Activated CD4-positive, alpha-beta T cell treated with anti-CD3 and anti-CD28 coated beads, Interleukin-2, amount 50 U/mL, for 1 hour (primary cell): ENCODE measurements at regions not wholly inside any gene's neighbourhood (a gene's known extent, or its start where the extent isn't known, plus 50 kb on each side); places are given as distances from the start of the nearest gene placed in this dataset.

Experiments used
- DNase-seq: peaks from one replicate; pipeline ENCODE4 v3.0.0-alpha.2; 2020

DNA sequence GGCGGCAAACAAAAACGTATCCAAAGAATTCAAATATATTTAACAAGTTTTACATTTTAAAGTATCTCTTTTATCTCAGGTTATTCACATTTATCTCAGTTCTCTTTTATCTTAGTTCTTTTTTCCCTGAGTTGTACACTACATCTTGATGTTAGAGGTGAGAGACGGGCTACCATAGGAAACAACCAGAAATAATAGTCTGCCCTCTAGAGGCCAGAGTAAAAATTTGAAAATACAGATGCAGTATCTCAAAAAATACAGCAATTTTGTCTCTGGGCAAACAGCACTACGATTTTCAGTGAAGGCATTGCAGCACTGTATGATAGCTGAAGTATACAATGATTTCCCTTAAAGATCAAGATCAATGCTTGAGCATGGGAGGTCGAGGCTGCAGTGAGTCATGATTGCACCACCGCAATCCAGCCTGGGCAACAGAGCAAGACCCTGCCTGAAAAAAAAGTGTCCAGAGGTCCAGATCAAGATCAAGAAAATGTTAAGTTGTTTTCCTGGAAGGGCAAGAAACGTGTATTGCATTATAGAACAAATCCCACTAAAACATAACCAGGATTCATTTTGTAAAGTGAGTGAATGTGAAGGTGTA lies 82.6 kb upstream of the ATP11B start:
- DNase-seq: no peak

DNA sequence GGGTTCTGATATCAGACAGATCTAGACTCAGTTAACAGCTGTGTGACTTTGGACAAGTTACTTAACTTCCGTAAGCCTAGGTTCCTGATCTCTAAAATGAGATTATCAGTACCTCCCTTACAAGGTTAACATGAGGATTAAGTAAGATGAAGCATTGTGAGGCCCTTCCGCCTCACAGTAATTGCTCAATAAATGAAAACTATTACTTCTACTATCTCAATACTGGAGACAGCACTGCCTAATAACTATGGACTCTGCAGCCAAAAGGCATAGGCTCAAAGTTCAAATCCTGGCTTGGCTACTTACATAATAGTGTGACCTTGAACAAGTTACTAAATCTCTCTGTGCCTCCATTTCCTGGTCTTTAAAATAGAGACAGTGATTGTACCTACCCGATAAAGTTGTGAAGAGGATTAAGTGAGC lies 82.0 kb upstream of the ATP11B start:
- DNase-seq: no peak

DNA sequence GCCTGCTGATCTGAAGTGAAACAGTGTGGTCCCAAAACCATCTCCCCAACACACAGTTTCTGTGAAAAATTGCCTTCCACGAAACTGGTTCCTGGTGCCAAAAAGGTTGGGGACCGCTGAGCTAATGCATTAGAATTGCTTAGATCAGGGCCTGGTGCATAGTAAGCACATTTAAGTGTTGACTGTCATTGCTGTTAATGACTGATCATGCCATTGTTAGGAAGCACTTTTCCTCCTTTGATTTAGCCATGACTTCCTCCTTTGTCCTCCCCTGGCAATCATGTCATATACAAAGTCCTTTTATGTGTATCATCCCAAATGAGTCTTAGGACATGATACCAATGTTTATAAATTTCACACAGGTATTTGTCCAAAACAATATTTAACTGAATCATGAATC lies 81.5 kb upstream of the ATP11B start:
- DNase-seq: no peak

DNA sequence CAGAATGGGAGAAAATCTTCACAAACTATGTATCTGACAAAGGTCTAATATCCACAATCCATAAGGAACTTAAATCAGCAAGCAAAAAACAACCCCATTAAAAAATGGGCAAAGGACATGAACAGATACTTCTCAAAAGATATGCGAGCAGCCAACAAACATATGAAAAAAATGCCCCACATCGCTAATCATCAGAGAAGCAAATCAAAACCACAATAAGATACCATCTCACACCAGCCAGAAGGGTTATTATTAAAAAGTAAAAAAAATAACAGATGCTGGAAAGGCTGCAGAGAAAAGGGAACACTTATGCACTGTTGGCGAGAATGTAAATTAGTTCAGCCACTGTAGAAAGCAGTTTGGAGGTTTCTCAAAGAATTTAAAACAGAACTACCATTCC lies 80.2 kb upstream of the ATP11B start:
- DNase-seq: no peak

DNA sequence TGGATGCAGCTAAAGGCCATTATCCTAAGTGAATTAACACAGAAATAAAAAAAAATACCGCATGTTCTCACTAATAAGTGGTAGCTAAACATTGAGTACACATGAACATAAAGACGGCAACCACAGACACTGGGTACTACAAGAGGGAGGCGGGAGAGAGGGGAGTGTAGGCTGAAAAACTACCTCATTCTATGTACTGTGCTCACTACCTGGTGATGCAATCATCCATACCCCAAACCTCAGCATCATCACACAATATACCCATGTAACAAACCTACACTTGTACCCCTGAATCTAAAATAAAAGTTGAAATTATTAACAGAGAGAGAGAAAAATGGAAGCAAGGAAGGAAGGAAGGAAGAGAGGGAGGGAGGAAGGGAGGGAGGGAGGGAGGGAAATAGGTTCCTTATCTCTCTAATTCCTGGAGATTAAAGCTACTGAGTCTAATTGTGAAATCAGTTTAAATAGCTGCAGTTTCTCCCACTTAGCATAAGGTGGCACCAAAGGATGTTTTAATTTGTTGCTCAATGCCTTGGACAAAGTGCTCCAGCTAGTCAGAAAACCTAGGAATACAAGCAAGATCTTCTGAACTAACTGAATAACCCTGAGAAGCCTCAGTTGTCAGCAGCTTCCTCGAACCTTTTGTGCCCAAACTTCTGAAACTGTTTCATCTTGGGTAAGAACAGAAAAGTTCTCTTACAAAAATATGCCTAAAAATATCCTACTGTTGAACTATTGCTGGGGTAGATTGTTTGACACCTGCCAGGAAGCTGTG lies 79.4 kb upstream of the ATP11B start:
- no peak for DNase-seq

DNA sequence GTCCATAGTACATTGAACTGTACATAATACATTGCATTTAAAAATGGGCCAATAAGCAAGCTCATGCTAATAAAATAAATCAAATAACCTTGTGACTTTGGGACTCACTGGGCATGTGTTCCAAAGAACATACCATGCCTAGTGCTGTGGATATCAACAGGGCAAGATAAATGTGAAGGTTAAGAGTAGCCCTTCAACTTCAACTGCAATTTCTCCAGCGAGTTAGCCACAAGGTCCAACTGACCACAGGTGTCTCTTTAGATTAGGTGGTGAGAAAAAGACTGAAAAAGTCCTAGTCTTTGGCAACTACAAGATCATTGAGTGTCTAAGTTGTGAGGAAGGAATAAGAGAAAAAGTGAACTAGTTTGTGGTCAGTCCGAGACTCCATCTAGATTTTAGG lies 78.3 kb upstream of the ATP11B start:
- no peak for DNase-seq

DNA sequence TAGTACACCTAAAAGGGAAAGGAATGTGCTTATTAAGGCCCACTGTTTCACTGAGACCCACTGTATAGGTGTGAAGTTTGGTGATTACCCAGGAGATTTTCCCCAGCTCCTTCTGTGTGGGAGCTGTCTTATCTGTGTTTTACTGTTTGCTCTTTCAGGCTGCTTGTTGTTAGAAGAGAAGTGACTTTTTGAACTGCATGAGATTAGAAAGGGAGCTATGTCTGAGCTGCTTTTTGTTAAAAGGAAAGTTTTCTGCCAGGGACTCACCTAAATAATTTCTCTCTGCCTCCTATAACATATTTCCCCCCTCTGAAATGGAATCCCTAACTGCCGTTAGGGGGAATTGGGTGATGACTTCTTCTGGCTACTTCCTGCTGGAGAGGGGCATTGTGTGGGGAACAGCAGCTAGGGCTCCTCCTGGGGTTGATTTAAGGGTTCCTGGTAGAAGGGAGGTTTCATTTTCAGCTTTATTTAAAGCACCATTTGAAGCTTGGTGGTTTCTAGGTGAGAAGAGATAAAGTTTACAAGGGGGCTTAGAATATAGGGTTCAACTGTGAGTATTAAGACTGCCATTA lies 77.1 kb upstream of the ATP11B start:
- no peak for DNase-seq

DNA sequence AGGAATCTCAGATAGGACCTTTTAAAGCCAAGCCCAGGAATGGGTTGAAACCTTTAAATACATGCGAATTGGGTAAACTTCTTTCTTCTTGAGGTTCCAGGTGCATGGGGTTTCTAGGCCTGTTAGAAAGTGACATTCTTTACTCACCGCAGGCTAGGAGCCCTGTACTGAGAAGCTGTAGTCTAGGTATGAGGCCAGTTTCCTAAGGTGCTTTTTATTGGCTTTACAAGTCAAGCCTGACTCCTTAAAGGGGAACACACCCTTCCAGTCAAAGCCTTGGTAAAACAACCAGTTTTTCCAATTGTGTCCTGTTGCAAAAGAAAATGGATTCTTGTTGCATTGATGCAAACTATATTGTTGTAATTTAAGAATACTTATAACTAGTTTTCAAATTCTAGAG lies 76.1 kb upstream of the ATP11B start:
- DNase-seq: no peak

DNA sequence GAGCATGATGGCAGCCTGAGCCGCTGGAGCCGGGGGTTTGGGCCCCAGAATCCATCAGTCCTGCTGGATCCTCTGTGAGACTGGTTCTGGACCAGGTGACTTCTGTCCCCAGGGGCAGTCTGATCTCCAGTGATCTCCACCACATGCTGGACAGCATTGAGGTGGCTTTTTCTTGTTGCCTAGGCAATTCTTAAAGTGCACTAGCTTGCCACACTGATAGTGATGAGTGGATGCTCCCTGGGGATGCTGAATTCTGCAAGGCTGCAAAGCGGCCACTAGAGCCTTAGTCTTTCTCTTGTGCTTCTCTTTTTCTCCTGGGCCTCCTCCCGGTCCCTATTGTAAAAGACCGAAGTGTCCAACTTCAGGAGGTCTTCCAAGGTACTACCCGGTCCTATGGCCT lies 70.4 kb upstream of the ATP11B start:
- no peak for DNase-seq

DNA sequence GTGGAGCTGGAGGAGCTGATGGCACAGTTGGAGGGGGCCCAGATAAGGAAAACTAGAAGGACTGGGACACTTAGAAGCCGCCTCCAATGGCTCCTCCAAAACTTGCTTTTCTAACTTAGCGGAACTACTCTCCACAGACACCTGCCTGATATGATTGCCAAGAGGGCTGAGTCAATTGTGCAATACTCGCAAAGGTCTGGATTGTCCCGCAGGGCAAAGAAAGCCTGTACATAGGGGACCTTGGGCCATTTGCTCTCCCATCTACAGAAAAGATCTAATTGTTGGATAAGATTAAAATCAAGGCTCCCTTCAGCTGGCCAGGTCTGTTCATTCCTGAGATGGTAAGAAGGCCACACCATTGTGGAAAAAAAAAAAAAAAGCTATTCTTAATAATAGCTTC lies 69.7 kb upstream of the ATP11B start:
- no peak for DNase-seq

DNA sequence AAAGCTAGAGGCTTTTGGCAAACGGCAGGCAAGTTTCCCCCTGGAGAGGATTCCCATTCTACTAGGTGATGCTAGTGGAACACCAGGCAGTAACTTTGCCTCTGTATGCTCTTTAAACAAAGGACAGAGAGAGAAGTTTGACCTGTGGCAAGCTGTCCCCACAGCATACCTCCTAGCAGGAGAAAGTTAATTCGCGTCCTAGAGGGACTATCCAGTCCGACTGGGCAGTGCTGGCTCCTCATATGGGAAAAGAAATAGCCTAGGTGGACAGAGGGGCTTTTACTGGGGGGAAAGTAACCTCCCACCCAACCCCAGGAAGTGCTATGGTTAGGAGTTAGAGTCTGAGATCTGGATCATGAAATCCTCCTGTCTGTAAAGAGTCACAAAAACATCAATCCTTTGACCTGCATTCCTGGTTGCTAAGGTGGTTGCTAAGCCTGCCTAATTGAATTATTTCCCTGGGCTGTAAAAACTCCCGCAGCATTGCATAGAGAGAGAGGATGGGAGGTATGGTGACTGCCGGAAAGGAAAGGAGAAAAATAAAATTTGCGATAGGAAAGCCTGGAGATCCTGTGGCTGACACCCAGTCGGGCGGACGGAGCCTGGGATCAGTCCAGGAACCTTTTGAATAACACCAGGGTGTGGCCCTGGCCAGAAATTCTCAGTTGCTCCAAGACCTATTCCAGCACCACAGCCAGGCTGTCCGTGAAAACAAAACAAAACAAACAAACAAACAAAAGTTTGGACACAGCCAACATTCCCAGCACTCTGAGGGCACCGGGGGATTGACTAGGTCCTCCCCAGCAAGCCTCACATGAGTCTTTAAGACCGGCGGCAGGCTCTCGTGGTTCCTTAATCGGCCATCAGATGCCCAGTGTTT lies 67.7 kb upstream of the ATP11B start:
- no peak for DNase-seq

DNA sequence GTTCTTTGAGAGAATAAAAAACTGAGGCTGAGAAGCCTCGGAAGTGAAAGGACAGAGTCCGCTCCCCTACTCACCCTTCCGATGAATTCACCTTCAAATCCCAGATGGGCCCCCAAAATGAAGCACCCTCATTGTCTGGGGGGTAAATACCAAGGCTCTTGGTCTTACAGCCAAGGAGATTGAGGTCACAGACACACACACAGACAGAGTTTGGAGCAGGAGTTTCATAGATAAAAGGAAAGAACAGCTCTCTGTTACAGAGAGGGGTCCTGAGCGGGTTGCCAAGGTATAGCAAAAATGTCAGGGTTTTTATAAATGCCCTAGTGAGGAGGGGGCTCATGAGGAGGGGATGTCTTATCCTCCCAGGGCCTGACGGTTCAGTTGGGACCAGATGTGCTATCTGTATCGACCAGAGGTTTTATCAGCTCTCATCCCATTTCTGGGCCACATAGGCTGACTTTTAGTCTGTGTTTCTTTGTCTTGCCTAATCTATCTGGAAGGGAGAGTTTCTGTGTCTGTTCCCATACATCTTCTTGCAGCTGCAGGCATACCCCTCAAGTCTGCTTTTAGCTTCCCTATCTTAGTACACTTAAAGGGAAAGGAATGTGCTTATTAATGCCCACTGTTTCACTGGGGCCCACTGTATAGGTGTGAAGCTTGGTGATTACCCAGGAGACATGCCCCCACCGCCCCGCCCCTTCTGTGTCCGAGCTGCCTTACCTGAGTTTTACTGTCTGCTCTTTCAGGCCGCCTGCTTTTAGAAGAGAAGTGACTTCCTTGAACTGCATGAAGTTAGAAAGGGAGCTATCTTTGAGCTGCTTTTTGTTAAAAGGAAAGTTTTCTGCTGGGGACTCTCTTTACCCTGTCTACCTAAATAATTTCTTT lies 66.8 kb upstream of the ATP11B start:
- DNase-seq: no peak

DNA sequence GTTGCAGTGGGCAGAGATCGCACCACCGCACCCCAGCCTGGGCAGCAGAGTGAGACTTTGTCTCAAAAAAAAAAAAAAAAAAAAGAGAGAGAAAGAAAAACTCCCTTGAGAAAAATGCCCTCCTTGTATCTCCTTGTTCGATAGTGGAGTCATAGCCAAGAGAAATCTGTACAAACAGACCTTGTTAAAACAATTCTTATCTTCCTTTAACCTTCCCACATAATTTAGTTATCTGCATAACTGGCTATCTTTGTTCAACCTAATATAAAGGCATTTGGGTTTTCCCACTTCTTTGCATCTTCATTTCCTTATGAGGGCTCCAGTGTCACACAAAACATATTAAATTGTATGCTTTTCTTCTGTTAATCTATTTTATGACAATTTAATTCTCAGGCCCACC lies 65.1 kb upstream of the ATP11B start:
- DNase-seq: no peak

DNA sequence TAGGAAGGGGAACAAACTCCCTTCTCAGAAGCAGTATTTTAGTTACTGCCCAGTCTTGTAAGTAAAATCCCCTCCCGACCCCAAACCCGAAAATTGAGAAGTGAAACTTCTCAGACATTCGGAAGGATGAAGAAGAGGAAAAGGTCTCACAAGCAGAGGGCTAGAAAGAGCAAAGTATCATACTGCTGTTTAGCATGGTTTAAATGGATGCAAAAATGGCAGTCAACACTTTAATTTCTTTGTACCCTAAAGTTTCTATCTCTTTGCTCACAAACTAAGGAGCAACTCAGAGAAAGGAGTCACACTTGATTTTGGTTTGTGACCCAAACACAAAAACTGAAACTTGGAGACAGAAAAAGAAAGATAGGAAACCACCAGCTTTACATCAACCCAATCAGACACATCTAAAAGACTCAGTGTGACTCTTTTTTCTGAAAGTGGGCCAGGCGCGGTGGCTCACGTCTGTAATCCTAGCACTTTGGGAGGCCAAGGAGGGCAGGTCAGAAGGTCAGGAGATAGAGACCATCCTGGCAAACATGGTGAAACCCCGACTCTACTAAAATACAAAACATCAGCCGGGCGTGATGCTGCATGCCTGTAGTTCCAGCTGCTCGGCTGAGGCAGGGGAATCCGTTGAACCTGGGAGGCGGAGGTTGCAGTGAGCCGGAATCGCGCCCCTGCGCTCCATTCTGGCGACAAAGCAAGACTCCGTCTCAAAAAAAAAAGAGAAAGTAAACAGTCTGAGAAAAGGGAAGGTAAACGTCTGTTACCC lies 63.2 kb upstream of the ATP11B start:
- no peak for DNase-seq

DNA sequence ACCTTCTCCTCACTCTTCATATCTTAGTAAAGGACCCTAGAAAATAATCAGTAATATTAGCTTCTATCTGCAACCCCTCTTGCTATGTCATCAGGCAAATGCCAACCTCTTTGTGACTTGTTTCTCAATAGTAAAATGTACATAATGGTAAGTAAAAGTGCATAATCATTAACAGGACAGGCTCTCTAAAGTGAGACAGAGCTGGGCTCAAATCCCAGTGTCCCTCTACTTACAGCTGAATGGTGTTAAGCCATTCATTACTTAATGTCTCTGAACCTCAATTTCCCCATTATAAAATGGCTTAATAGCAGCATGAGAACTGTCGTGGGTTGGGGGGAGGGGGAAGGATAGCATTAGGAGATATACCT lies 62.6 kb upstream of the ATP11B start:
- no peak for DNase-seq

DNA sequence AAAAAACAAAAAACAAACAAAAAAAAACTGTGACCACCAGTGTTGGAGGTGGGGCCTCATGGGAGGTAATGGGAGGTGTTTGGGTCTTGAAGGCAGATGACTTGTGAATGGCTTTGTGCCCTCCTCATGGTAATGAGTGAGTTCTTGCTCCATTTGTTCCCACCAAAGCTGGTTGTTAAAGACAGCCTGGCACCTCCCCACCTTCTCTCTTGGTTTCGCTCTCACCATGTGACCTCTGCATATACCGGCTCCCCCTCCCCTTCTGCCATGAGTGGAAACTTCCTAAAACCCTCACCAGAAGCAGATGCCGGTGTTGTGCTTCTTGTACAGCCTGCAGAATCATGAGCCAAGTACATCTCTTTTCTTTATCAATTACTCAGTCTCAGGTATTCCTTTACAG lies 61.5 kb upstream of the ATP11B start:
- no peak for DNase-seq

DNA sequence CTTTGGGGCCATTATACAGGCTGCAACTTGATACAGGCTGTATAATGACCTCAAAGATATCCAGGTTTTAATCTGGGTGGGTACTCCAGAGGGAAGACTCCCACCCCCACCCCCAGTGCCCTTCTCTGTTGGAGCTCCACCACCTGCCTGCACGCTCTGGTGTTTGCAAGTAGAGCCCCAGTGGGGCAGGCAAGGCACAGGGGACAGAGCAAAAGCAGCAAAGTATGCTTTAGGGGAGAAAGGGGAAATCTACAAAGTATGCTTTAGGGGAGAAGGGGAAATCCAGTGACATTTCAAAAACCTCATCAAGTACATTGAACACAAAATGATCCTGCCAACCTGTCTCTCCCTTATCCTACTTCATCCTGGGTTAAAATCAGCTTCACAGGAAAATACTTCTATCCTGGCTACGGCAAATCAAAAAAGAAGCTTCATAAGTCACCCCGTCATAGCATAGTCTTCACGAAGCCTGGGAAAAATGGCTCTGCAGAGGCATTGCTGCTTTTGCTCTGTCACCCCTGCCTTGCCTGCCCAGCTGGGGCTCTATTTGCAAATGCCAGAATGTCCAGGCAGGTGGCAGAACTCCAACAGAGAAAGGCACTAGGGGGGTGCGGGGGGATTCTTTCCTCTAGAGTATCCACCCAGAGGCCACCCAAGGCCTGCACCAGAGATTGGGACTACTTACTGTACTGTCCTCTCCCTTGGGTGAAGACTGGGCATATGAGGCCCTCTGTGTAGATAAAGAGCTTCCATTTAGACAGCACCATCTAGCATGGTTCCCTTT lies 60.9 kb upstream of the ATP11B start:
- no peak for DNase-seq

DNA sequence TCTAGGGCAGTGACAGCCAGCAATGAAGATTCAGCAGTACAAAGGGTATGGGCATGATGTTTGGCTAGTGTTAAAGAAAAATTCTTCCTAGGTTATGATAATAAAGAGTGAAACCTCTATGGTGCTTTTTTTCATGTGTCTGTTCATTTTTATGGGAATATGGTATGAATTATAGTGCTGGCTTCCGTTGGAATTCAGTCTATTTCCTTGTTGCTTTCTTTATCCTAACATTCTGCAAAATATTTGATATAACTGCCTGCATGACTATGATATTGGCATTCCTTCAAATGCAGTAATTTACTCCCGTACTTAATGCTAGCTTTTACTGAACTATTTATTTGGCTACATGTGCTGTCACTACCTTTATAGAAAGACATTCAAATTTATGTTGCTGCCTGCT lies 57.6 kb upstream of the ATP11B start:
- DNase-seq: no peak

DNA sequence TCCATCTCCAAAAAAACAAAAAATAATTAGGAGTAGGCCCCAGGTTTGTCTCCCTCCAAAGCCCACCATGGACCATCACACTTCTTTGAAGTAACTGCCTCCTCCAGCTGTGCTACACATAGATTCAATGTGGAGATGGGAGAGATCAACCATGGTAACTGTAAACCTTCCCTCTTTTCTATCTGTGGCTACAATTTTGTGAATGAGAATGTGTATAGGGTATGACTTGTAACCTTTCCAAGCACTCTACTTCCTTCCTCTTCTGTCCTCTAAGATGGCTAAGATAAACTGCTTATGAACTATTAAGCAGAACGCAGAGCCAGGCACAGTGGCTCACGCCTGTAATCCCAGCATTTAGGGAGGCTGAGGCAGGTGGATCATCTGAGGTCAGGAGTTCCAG lies 55.5 kb upstream of the ATP11B start:
- no peak for DNase-seq

DNA sequence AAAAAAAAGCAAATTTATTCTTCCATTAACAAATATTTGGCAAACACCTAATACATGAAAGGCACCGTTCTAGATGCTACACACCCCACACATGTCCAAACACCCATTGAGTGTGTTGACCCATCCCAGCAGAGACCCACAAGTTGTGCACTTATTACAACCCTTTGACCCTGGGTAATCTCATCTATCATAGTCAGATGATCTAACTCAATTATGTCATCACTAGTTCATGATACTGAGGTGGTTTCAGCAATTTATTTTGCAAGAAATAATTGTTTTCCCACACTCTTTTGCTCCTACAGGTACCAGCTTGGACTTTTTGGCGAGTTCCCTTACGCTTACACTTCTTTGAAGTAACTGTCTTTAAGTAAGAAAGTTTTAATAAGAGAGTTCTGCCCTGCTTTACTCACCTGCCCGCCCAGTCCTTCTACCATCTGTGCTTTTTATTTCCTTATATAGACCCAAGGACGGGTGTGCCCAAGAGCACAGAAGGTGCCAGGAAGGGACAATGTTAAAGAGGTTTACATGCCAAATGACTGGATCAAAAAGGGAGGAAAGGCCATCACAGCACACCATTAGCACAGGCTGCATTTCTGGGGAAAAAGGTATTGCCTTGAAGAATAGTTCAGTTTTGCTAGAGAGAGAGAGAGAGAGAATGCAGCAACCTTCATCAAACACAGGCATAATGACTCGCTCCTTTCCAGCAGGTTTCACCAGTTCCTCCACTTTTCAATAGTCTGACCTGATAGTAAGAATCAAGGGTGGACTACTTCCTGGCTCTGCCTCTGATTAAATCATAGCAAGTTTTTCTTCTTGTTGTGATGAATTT lies 54.5 kb upstream of the ATP11B start:
- no peak for DNase-seq
